ENCODE measurements at regions not wholly inside any gene's neighbourhood (a gene's known extent, or its start where the extent isn't known, plus 50 kb on each side); places are given as distances from the start of the nearest gene placed in this dataset.
"Not testable (repeated sequence)": the region's sequence is repeated elsewhere in the genome, so short reads cannot be mapped to it uniquely, and the experiment has no call there.

- DNase-seq = no peak
Observed at GRCh38 chr3:24689353-24689752, 194.7 kb upstream of the THRB start.

GRCh38 chr3:24690777-24691176, 196.1 kb upstream of the THRB start:
- DNase-seq = no peak

DNA sequence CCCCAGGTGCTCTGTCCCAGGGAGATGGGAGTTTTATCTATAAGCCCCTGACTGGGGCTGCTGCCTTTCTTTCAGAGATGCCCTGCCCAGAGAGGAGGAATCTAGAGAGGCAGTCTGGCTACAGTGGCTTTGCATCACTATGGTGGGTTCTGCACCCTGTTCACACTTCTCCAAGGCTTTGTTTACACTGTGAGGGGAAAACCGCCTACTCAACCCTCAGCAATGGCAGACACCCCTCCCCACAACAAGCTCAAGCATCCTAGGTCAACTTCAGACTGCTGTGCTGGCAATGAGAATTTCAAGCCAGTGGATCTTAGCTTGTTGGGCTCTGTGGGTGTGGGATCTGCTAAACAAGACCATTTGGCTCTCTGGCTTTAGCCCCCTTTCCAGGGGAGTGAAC, 204.4 kb upstream of the THRB start:
- DNase-seq = not testable (repeated sequence)

DNA sequence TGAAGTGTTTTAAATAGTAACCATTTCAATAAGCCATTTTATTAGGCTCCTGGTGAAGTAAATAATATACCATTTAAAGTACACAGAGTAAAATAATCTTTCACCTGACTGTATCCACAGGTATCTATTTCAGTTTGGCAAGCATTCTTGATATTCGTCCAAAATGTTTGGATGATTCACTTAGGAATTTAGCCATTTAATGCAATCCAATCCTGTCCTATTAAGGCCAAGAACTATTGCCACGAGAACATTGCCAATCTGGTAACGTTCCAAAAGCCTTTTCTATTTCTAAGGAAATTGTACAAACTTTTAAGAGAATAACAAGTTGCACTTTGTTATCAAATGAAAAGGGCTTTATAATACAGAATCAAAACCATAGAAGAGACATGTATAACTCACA, 209.8 kb upstream of the THRB start:
- DNase-seq = no peak

- no peak for DNase-seq
Observed at GRCh38 chr3:24707936-24708335, 213.3 kb upstream of the THRB start.

- DNase-seq = no peak
Observed at GRCh38 chr3:24709956-24710355, 215.3 kb upstream of the THRB start.

GRCh38 chr3:24713516-24713915, 218.9 kb upstream of the THRB start:
- DNase-seq = no peak

DNA sequence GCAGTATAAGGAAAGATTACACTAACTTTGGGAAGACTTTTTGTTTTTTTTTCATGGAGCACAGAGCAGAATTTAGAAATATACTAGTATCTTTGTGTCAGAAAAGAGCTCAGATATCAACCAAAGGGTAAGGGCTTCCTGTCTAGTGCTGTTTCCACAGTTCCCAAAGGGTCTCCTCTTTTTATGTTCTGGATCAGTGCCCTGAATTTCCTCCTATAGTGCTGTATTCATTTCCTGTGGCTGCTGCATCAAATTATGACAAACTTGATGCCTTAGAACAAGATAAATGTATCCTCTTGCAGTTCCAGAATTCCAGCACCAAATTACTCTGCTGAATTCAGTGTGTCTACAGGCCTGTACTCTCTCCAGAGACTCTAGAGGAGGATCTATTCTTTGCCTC, 219.8 kb upstream of the THRB start:
- no peak for DNase-seq

GRCh38 chr3:24715171-24715792, 220.6 kb upstream of the THRB start:
- DNase-seq = no peak

DNA sequence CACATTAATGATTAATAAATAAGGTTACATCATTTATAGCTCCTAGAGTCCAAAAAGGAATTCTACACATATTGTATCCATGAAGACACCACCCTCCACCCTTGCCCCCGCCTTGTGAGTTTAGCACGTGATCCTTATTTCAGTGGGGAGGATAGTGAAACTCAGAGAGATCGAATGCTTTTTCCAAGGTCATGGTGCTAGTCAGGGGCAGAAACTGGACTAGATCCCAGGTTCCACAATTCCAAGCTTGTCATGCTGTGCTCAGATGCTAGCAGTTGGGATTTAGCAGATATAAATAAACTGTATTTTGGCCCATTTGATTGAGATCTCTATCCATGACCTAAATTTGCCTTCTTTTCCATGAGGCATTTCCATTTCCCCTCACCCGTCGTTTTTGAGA, 227.4 kb upstream of the THRB start:
- no peak for DNase-seq

- no peak for DNase-seq
Observed at GRCh38 chr3:24725514-24726255, 231.0 kb upstream of the THRB start.

- no peak for DNase-seq
Observed at GRCh38 chr3:24726423-24726822, 231.8 kb upstream of the THRB start.

- DNase-seq = no peak
Observed at GRCh38 chr3:24730173-24730572, 235.5 kb upstream of the THRB start.

GRCh38 chr3:24734019-24734418, 239.4 kb upstream of the THRB start:
- no peak for DNase-seq

GRCh38 chr3:24736701-24737100, 242.1 kb upstream of the THRB start:
- DNase-seq = no peak

GRCh38 chr3:24740326-24740725, 245.7 kb upstream of the THRB start:
- no peak for DNase-seq

DNA sequence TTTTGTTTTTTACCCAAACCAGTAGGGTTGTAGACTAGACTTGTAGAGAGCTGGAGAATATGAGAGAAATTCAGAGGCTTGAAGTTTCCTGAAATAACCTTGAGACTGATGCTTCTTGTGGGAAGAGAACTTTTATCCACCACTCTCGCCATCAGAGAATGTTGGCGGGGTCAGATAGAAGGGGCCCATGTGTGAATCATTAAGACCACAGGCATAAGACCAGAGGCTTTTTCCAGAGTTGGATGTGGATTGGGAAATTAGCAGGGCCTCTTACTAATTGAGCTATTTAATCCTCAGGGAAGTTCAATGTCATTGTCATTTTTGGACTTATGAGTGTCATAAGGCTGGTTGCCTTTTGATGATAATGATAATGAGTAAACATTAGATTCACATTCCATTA, 246.9 kb upstream of the THRB start:
- no peak for DNase-seq

DNA sequence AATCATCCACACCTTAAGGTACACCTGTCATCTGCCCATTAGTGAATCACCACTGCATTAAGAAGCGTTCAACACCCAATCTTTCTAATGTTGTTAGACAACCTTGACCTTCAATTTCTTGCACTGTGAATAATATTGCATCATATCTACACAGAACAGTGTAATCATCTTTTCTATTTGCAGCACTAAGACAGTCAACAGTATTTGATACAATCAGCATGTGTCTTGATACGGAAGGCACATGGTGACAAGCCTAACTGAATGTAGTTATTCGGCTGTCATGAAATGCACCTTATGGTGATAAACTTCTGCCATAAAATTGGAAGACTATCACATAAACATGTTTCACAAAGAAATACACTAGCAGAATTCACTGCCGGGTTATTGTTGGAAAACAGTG, 253.9 kb upstream of the THRB start:
- DNase-seq = no peak

DNA sequence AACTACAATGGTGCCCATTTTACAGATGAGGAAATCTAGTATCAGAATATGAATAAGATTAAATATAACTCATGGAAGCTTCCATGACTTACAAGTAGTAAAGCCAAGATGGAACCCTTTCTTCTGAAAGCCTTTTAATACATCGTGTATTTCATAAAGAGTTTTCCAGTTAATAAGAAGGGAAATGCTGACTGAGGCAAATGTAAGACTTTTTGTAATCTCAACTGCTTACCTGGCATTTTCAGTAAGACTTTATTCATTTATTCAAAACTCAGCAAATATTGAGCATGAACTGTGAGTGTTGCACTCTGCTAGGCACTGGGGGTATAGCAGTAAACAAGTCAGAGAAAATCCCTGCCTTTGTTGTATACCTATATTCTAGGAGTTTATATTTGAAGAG, 256.4 kb upstream of the THRB start:
- no peak for DNase-seq

DNA sequence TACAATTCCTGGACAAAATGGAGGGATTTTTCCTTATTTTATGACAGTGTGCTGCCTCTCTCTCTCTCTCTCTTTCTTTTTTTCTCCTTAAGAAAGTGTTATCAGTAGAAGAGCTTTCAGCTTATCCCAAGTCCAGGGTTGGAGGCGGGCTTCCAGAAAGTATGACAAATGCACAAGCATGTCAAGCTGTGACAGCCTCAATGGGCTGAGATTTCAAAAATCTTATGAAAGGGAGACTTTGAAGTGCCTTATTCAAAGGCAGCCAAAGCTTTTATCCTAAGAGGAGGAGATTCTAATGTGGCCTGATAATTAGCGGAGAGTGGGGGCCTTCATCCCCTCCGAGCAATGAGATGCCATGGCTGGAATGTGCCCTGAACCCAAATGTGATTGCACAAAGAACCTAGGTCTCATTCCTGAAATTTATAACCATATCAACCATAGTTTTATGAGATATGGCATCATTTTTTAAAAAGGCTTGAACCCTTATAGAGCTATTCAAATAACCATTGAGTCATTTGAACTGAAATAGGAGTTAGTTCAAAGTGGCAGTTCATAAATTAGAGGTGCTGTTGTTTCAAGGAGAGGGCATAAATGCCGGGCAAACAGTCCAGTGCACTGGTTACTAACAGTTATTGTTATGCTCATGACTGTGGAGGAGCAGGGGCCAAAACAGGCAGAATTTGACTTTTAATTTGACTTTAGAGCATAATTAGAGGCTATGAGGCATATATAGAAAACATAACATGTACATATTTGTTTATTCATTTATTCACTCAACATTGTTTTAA, 261.6 kb upstream of the THRB start:
- no peak for DNase-seq

- DNase-seq = no peak
Observed at GRCh38 chr3:24763393-24763792, 268.7 kb upstream of the THRB start.

GRCh38 chr3:24764236-24764915, 269.7 kb upstream of the THRB start:
- DNase-seq = no peak

GRCh38 chr3:24765399-24765798, 270.7 kb upstream of the THRB start:
- no peak for DNase-seq

- no peak for DNase-seq
Observed at GRCh38 chr3:24769918-24770317, 275.3 kb upstream of the THRB start.
